ENCODE measurements at regions not wholly inside any gene's neighbourhood (a gene's known extent, or its start where the extent isn't known, plus 50 kb on each side); places are given as distances from the start of the nearest gene placed in this dataset.

DNA sequence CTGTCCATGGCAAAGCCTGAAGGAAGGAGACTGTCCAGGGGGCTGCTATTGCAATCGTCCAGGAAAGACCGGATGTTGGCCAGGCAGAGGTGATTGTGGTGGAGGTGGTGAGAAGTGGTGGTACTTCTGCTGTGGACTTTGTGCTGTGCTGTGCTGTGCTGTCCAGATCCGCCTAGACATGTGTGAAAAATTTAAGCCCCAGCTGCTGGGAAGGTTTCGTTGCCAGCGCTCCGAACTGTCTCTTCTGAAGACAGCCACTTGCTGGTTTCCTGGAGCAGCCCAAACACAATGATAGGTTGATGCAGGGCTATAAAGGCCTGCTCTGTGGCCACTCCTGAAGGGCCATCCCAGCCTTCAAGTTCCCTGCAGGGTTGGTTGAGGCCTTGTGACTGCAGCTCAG lies 223.0 kb upstream of the MPDZ start:
- no peaks in the 10 kb centered on the region for H3K9me3 ChIP-seq (replicated peaks; ENCODE audit: control insufficient read depth, insufficient read depth, low read depth, low read length)
- H3K9me1 ChIP-seq (ENCODE audit: control insufficient read depth, insufficient read depth, low read length): no peaks in the 10 kb centered on the region
- no peak overlapping the region for H2AFZ ChIP-seq (ENCODE audit: low read depth, low read length)
- TF ChIP-seq SUPT5H (IDR thresholded peaks at IDR 0.05) (no peak), RUNX1 (IDR thresholded peaks at IDR 0.05; ENCODE audit: low read depth) (no peak), ZNF217 (CRISPR knock-in tag; IDR thresholded peaks at IDR 0.05) (no peak), XRCC5 (IDR thresholded peaks at IDR 0.05; ENCODE audit: low read depth, low read length) (no peak), SMARCA5 (IDR thresholded peaks at IDR 0.05) (no peak), TEAD2 (tag; IDR thresholded peaks at IDR 0.05) (no peak), KDM5B (IDR thresholded peaks at IDR 0.05; ENCODE audit: insufficient replicate concordance, low read depth, low read length) (no peak), RFX5 (IDR thresholded peaks at IDR 0.05; ENCODE audit: low read depth, low read length) (no peak), MXD1 (CRISPR knock-in tag; IDR thresholded peaks at IDR 0.05; ENCODE audit: borderline replicate concordance, poor library complexity, severe bottlenecking) (no peak), ZNF124 (CRISPR knock-in tag; IDR thresholded peaks at IDR 0.05) (no peak), PTBP1 (IDR thresholded peaks at IDR 0.05; ENCODE audit: low read depth, low read length) (no peak), RBM39 (optimal IDR thresholded peaks at IDR 0.05; ENCODE audit: low read depth, low read length) (no peak), NFIX (CRISPR knock-in tag; IDR thresholded peaks at IDR 0.05; ENCODE audit: low read depth) (no peak), ZNF695 (CRISPR knock-in tag; IDR thresholded peaks at IDR 0.05) (no peak)
- TF ChIP-seq, protein P1, sequence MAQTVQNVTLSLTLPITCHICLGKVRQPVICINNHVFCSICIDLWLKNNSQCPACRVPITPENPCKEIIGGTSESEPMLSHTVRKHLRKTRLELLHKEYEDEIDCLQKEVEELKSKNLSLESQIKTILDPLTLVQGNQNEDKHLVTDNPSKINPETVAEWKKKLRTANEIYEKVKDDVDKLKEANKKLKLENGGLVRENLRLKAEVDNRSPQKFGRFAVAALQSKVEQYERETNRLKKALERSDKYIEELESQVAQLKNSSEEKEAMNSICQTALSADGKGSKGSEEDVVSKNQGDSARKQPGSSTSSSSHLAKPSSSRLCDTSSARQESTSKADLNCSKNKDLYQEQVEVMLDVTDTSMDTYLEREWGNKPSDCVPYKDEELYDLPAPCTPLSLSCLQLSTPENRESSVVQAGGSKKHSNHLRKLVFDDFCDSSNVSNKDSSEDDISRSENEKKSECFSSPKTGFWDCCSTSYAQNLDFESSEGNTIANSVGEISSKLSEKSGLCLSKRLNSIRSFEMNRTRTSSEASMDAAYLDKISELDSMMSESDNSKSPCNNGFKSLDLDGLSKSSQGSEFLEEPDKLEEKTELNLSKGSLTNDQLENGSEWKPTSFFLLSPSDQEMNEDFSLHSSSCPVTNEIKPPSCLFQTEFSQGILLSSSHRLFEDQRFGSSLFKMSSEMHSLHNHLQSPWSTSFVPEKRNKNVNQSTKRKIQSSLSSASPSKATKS (CRISPR knock-in tag; IDR thresholded peaks at IDR 0.05): no peak
- TF ChIP-seq, protein P2, sequence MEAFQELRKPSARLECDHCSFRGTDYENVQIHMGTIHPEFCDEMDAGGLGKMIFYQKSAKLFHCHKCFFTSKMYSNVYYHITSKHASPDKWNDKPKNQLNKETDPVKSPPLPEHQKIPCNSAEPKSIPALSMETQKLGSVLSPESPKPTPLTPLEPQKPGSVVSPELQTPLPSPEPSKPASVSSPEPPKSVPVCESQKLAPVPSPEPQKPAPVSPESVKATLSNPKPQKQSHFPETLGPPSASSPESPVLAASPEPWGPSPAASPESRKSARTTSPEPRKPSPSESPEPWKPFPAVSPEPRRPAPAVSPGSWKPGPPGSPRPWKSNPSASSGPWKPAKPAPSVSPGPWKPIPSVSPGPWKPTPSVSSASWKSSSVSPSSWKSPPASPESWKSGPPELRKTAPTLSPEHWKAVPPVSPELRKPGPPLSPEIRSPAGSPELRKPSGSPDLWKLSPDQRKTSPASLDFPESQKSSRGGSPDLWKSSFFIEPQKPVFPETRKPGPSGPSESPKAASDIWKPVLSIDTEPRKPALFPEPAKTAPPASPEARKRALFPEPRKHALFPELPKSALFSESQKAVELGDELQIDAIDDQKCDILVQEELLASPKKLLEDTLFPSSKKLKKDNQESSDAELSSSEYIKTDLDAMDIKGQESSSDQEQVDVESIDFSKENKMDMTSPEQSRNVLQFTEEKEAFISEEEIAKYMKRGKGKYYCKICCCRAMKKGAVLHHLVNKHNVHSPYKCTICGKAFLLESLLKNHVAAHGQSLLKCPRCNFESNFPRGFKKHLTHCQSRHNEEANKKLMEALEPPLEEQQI (IDR thresholded peaks at IDR 0.05): no peak
- ATAC-seq (no peak), DNase-seq (ENCODE audit: extremely low read depth in 1 of 4, low spot score in 3 of 4) (no peak), FAIRE-seq (no peak)
- no peak overlapping the region for H3K4me2 ChIP-seq (ENCODE audit: insufficient read depth, low read length)
- H4K20me1 ChIP-seq (replicated peaks; ENCODE audit: control insufficient read depth, insufficient read depth, low read length): no peaks in the 10 kb centered on the region
- H3K4me3 ChIP-seq: no peak overlapping the region
- BruUV-seq (replicated peaks): no TSS peak
- WGBS (ENCODE audit: insufficient coverage, low coverage, missing lambda C conversion rate): 0% methylated on average over 6 of the region's 6 CpGs
- H3K27me3 ChIP-seq (ENCODE audit: control insufficient read depth in 2 of 2, insufficient read depth in 2 of 2, low read length in 2 of 2): no peaks in the 10 kb centered on the region
- intact Hi-C loops (cut with micrococcal nuclease) (no loop called here), in situ Hi-C loops (cut with MboI) (no loop called here)
- ChIA-PET CTCF (ENCODE audit: low intra/inter-chr PET ratio) (no interaction called here), POLR2A (no interaction called here)
- no peak overlapping the region for H3K27ac ChIP-seq (ENCODE audit: extremely low read depth, low read depth, low read length)
- no peak overlapping the region for H3K9ac ChIP-seq (ENCODE audit: insufficient read depth in 1 of 2, low read depth in 2 of 2, low read length in 2 of 2)
- H3K36me3 ChIP-seq (ENCODE audit: control insufficient read depth, insufficient read depth, low read length): no peaks in the 10 kb centered on the region
- no peaks in the 10 kb centered on the region for H3K79me2 ChIP-seq (ENCODE audit: control insufficient read depth, insufficient read depth, low read length)
- no peaks in the 10 kb centered on the region for H3K4me1 ChIP-seq (replicated peaks in 1 of 2; ENCODE audit: control insufficient read depth in 2 of 2, insufficient read depth in 2 of 2, low read length in 2 of 2)

Measured in K562 (cell line).